RWPE2 (cell line): ENCODE measurements at regions not wholly inside any gene's neighbourhood (a gene's known extent, or its start where the extent isn't known, plus 50 kb on each side); places are given as distances from the start of the nearest gene placed in this dataset.

Experiments
- ATAC-seq: fragments of 200-7000 bp; cut with Tn5 transposase; 3 replicates; pipeline ENCODE4 v1.9.1; 2021; ENCODE audit warnings: low read depth
- DNase-seq: peaks from one replicate; pipeline ENCODE4 v3.0.0-alpha.2; 2020; ENCODE audit warnings: low spot score
- H3K27ac ChIP-seq: fragments of 450-650 bp; 2 replicates; pipeline ENCODE4 v1.5.1; 2017; ENCODE audit warnings: mild to moderate bottlenecking; ENCODE audit not compliant: poor library complexity, severe bottlenecking
- H3K27me3 ChIP-seq: fragments of 250-450 bp; sonication (Bioruptor Pico); 2 replicates; pipeline ENCODE4 v1.5.1; 2021; ENCODE audit warnings: mild to moderate bottlenecking, moderate library complexity; ENCODE audit not compliant: insufficient read depth, poor library complexity, severe bottlenecking
- H3K36me3 ChIP-seq: fragments of 250-450 bp; sonication (Bioruptor Pico); 2 replicates; pipeline ENCODE4 v1.5.1; 2020; ENCODE audit warnings: low read depth, mild to moderate bottlenecking, moderate library complexity
- H3K4me1 ChIP-seq: fragments of 250-450 bp; sonication (Bioruptor Pico); 2 replicates; pipeline ENCODE4 v1.5.1; 2021; ENCODE audit warnings: mild to moderate bottlenecking, moderate library complexity; ENCODE audit not compliant: insufficient read depth, poor library complexity, severe bottlenecking
- H3K4me3 ChIP-seq: fragments of 250-450 bp; sonication (Bioruptor Pico); 2 replicates; pipeline ENCODE4 v1.5.1; 2021; ENCODE audit warnings: mild to moderate bottlenecking, moderate library complexity; ENCODE audit not compliant: severe bottlenecking
- H3K9me3 ChIP-seq: fragments of 250-450 bp; sonication (Bioruptor Pico); 2 replicates; pipeline ENCODE4 v1.5.1; 2021; ENCODE audit warnings: mild to moderate bottlenecking, moderate library complexity; ENCODE audit not compliant: severe bottlenecking
- CTCF ChIP-seq: fragments of 450-650 bp; IDR thresholded peaks from one replicate; pipeline ENCODE4 v1.5.1; 2017; ENCODE audit warnings: mild to moderate bottlenecking, moderate library complexity; ENCODE audit not compliant: poor library complexity, severe bottlenecking

- Histone ChIP-seq H3K4me1 (no peaks in the 10 kb centered on the region), H3K36me3 (no peaks in the 10 kb centered on the region), H3K27me3 (no peaks in the 10 kb centered on the region), H3K27ac (no peak overlapping the region), H3K4me3 (no peak overlapping the region), H3K9me3 (peaks cover 2% of the 10 kb centered on the region)
- no peak for DNase-seq
- no peak for TF ChIP-seq CTCF
- ATAC-seq, result no peak
Measured at GRCh38 chr4:97110506-97110905, 1032.8 kb downstream of the STPG2 start.

GRCh38 chr4:97116511-97116910 is 1026.8 kb downstream of the STPG2 start:
- Histone ChIP-seq H3K9me3 (peaks cover 2% of the 10 kb centered on the region), H3K27ac (no peak overlapping the region), H3K36me3 (no peaks in the 10 kb centered on the region), H3K4me3 (no peak overlapping the region), H3K27me3 (no peaks in the 10 kb centered on the region), H3K4me1 (no peaks in the 10 kb centered on the region)
- ATAC-seq (no peak), DNase-seq (no peak)
- TF ChIP-seq CTCF, result no peak

- no peak for TF ChIP-seq CTCF
- no peak overlapping the region for H3K4me3 ChIP-seq
Measured at GRCh38 chr4:97121493-97121892, 1021.8 kb downstream of the STPG2 start.

GRCh38 chr4:97123573-97123972 is 1019.7 kb downstream of the STPG2 start:
- no peaks in the 10 kb centered on the region for H3K9me3 ChIP-seq

More at GRCh38 chr4:97121493-97121892, 1021.8 kb downstream of the STPG2 start:
- Histone ChIP-seq H3K4me1 (no peaks in the 10 kb centered on the region), H3K27ac (no peak overlapping the region), H3K9me3 (no peaks in the 10 kb centered on the region), H3K27me3 (no peaks in the 10 kb centered on the region), H3K36me3 (no peaks in the 10 kb centered on the region)
- no peak for DNase-seq
- ATAC-seq, result no peak

More at GRCh38 chr4:97123573-97123972, 1019.7 kb downstream of the STPG2 start:
- Histone ChIP-seq H3K4me1 (no peaks in the 10 kb centered on the region), H3K27me3 (no peaks in the 10 kb centered on the region), H3K4me3 (no peak overlapping the region), H3K36me3 (no peaks in the 10 kb centered on the region), H3K27ac (no peak overlapping the region)
- ATAC-seq (no peak), DNase-seq (no peak)
- no peak for TF ChIP-seq CTCF
